ENCODE measurements at regions not wholly inside any gene's neighbourhood (a gene's known extent, or its start where the extent isn't known, plus 50 kb on each side); places are given as distances from the start of the nearest gene placed in this dataset.

DNA sequence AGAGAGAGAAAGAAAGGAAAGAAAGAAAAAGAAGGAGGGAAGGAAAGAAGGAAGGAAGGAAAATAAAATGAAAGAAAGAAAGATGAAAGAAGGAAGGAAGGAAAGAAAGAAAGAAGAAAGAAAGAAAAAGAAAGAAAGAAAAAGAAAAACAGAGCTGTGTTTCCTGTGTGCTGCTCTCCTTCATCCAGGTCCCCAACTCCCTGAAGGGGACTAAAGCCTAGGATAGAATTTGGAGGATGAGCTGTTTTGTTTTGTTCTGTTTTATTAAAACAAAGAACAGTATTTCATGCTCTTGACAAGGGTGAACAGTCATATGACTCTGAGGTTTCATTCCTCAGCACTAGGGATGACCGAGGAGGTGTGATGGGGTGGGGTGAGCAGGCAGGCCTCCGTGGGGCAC, 164.8 kb upstream of the NDN start:
- BruUV-seq (replicated peaks) = no TSS peak
- TF ChIP-seq, protein P1, sequence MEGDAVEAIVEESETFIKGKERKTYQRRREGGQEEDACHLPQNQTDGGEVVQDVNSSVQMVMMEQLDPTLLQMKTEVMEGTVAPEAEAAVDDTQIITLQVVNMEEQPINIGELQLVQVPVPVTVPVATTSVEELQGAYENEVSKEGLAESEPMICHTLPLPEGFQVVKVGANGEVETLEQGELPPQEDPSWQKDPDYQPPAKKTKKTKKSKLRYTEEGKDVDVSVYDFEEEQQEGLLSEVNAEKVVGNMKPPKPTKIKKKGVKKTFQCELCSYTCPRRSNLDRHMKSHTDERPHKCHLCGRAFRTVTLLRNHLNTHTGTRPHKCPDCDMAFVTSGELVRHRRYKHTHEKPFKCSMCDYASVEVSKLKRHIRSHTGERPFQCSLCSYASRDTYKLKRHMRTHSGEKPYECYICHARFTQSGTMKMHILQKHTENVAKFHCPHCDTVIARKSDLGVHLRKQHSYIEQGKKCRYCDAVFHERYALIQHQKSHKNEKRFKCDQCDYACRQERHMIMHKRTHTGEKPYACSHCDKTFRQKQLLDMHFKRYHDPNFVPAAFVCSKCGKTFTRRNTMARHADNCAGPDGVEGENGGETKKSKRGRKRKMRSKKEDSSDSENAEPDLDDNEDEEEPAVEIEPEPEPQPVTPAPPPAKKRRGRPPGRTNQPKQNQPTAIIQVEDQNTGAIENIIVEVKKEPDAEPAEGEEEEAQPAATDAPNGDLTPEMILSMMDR (IDR thresholded peaks at IDR 0.05; ENCODE audit: unreplicated experiment) = no peak
- Mint-ChIP-seq H3K4me1 (ENCODE audit: low read depth, unreplicated experiment) (no peaks in the 10 kb centered on the region), H3K9me3 (ENCODE audit: low read depth, unreplicated experiment) (peaks cover 4% of the 10 kb centered on the region), H3K36me3 (ENCODE audit: insufficient read depth, unreplicated experiment) (no peaks in the 10 kb centered on the region), H3K27ac (ENCODE audit: unreplicated experiment) (no peak overlapping the region), H3K27me3 (ENCODE audit: unreplicated experiment) (no peaks in the 10 kb centered on the region), H3K4me3 (ENCODE audit: low read depth, unreplicated experiment) (no peak overlapping the region)
- DNase-seq = no peak
- intact Hi-C loops (cut with micrococcal nuclease; ENCODE audit: unreplicated experiment) = no loop called here
- CTCF ChIA-PET = no interaction called here

DNA sequence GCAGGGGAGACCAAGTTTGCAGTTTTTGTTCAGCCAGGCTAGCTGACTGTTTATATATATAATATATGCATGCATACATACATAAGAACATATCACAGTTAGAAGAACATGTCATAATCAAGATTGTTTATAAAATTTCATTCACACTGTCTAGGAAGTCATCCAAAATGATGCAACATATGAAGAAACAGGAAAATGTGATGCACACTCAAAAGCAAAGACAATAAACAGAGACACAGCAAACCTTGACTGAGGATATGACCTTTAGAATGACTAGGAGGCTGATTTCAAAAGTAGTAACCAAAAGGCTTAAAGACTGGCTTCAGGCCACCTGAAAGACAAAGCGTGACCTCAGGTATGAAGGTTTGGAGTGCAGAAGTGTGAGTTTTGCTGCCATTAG, 166.2 kb upstream of the NDN start:
- TF ChIP-seq, protein P1 (IDR thresholded peaks at IDR 0.05; ENCODE audit: unreplicated experiment) = no peak
- Mint-ChIP-seq H3K36me3 (ENCODE audit: insufficient read depth, unreplicated experiment) (no peaks in the 10 kb centered on the region), H3K27me3 (ENCODE audit: unreplicated experiment) (no peaks in the 10 kb centered on the region), H3K4me3 (ENCODE audit: low read depth, unreplicated experiment) (no peak overlapping the region), H3K27ac (ENCODE audit: unreplicated experiment) (no peak overlapping the region), H3K9me3 (ENCODE audit: low read depth, unreplicated experiment) (peaks cover 4% of the 10 kb centered on the region), H3K4me1 (ENCODE audit: low read depth, unreplicated experiment) (no peaks in the 10 kb centered on the region)
- CTCF ChIA-PET = no interaction called here
- BruUV-seq (replicated peaks) = no TSS peak
- intact Hi-C loops (cut with micrococcal nuclease; ENCODE audit: unreplicated experiment) = no loop called here
- no peak for DNase-seq

DNA sequence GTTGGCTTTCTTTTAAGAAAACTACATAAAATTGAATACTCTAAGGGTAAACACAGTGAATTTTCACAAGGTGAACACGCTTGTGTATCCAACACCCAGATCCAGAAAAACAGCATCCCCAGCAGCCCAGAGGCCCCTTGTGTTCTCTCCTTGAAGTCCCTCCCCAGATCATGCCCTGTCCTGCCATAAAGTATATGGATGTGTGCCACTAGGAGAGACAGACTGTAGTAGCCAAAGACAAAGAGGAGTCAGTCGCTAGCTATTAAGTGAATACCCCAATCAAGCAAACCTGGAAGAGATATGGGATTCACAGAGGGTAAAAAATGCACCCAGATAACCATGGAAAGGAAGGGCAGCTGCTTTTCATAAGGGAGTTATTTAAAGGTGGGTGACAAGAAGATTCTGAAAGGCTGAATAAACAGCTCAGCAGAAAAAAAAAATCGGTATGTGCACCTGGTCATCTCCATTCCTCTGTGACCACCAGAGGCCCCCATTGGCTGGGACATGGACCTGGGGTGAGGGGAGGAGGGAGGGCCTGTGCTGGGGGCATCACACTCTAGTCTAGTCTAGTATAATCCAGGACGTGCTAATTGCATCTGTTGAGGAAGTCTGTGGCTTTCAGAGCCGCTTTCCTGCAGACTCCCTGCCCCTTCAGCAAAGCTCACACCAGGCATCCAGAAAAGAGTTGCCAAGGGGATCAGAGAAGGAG, 167.3 kb upstream of the NDN start:
- no peaks in the 10 kb centered on the region for H3K27me3 Mint-ChIP-seq (ENCODE audit: unreplicated experiment)
- intact Hi-C loops (cut with micrococcal nuclease; ENCODE audit: unreplicated experiment) = no loop called here
- TF ChIP-seq, protein P1 (IDR thresholded peaks at IDR 0.05; ENCODE audit: unreplicated experiment) = no peak
- H3K9me3 Mint-ChIP-seq (ENCODE audit: low read depth, unreplicated experiment) = peaks cover 4% of the 10 kb centered on the region
- no TSS peak for BruUV-seq (replicated peaks)
- no peaks in the 10 kb centered on the region for H3K36me3 Mint-ChIP-seq (ENCODE audit: insufficient read depth, unreplicated experiment)
- H3K4me1 Mint-ChIP-seq (ENCODE audit: low read depth, unreplicated experiment) = no peaks in the 10 kb centered on the region
- H3K4me3 Mint-ChIP-seq (ENCODE audit: low read depth, unreplicated experiment) = no peak overlapping the region
- CTCF ChIA-PET = no interaction called here
- no peak for DNase-seq
- no peak overlapping the region for H3K27ac Mint-ChIP-seq (ENCODE audit: unreplicated experiment)

DNA sequence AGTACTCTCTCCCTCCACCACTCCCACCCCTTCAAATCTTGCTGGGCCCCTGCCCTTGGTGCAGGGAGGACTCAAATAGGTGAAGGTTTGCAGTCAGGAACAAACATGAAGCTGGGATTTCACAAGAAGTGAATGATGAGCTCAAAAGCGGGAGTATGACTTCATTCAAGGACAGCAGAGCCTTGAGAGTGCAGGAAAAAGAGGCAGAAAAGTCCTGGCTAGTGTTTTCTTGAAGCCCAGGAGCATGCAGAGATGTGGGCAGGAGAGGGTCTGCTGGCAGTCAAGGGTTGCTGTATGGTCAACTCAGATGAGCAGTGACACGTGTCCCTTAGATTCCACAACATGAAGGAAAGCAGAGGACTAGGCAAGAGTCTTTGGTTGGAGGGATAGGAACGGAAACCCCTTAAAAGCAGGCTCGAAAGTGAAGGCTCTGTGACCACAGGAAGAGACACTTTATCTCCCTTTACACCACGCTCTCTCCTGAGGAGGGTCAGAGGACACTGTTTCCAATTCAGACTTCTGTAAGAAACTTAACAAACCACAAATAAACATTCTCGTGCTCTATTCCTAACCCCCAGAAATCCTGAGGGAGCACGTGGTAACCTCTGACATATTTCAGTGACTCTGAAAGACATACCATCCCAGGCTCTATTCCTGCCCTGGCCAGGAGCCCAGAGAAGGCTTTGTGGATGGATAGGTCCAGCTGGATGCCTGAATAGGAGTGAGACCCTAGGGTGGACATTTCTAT, 168.0 kb upstream of the NDN start:
- no peaks in the 10 kb centered on the region for H3K4me1 Mint-ChIP-seq (ENCODE audit: low read depth, unreplicated experiment)
- peaks cover 4% of the 10 kb centered on the region for H3K9me3 Mint-ChIP-seq (ENCODE audit: low read depth, unreplicated experiment)
- no peak overlapping the region for H3K4me3 Mint-ChIP-seq (ENCODE audit: low read depth, unreplicated experiment)
- H3K27ac Mint-ChIP-seq (ENCODE audit: unreplicated experiment) = no peak overlapping the region
- no TSS peak for BruUV-seq (replicated peaks)
- H3K27me3 Mint-ChIP-seq (ENCODE audit: unreplicated experiment) = no peaks in the 10 kb centered on the region
- CTCF ChIA-PET = no interaction called here
- no peaks in the 10 kb centered on the region for H3K36me3 Mint-ChIP-seq (ENCODE audit: insufficient read depth, unreplicated experiment)
- TF ChIP-seq, protein P1 (IDR thresholded peaks at IDR 0.05; ENCODE audit: unreplicated experiment) = no peak
- intact Hi-C loops (cut with micrococcal nuclease; ENCODE audit: unreplicated experiment) = no loop called here
- DNase-seq = no peak

Measured in Calu3 (cell line).